ENCODE measurements at regions not wholly inside any gene's neighbourhood (a gene's known extent, or its start where the extent isn't known, plus 50 kb on each side); places are given as distances from the start of the nearest gene placed in this dataset.

GRCh38 chr4:106677213-106677612 is 308.6 kb upstream of the GIMD1 start:
- CTCF ChIA-PET: no interaction called here

DNA sequence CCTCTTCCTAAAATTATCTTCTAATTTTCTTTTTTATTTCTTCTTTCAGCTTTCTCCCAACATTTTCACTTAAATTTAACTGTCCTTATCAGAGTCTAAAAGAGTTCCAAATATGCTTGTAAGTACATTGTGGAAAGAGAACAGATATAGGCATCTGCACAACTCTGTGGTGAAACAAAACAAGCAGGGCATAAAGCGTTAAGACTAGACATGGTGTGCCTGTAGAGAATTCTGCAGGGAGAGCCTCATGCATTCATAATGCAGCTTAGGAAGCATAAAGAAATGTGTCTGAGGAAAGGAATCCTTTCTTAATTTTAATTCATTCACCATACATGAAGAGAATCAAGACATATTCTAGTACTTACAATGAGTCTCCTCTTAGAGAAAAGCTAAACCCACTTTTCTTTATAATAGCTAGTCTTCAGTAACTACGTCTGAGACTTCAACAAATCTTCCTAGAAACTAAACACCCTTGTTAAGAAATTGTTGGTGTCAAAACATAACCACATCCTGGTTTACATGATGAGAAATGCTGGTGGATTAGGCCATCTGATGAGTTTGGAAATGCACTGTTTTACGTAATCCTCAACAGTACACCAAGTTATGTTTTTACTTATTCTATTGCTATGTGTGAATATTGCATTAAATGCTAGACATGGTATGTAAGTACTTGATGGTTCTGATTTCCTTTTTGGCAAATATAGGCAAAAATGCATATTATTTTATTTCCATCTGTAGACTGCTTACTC is 307.8 kb upstream of the GIMD1 start:
- in situ Hi-C loops (cut with HindIII; ENCODE audit: low pct_unique_long_range_greater_than_20kb, low sequenced_read_pairs) (no loop called here), intact Hi-C loops (cut with micrococcal nuclease; ENCODE audit: unreplicated experiment) (no loop called here)
- no peak for DNase-seq (ENCODE audit: low read depth, low spot score)
- BruUV-seq (replicated peaks): no TSS peak
- H3K4me1 ChIP-seq (ENCODE audit: control insufficient read depth, insufficient read depth, low read length): no peaks in the 10 kb centered on the region
- H3K4me3 ChIP-seq (ENCODE audit: low read depth in 2 of 2, low read length in 2 of 2): no peak overlapping the region
- TF ChIP-seq, protein P1, sequence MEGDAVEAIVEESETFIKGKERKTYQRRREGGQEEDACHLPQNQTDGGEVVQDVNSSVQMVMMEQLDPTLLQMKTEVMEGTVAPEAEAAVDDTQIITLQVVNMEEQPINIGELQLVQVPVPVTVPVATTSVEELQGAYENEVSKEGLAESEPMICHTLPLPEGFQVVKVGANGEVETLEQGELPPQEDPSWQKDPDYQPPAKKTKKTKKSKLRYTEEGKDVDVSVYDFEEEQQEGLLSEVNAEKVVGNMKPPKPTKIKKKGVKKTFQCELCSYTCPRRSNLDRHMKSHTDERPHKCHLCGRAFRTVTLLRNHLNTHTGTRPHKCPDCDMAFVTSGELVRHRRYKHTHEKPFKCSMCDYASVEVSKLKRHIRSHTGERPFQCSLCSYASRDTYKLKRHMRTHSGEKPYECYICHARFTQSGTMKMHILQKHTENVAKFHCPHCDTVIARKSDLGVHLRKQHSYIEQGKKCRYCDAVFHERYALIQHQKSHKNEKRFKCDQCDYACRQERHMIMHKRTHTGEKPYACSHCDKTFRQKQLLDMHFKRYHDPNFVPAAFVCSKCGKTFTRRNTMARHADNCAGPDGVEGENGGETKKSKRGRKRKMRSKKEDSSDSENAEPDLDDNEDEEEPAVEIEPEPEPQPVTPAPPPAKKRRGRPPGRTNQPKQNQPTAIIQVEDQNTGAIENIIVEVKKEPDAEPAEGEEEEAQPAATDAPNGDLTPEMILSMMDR (IDR thresholded peaks at IDR 0.05): no peak
- TF ChIP-seq, protein P2, sequence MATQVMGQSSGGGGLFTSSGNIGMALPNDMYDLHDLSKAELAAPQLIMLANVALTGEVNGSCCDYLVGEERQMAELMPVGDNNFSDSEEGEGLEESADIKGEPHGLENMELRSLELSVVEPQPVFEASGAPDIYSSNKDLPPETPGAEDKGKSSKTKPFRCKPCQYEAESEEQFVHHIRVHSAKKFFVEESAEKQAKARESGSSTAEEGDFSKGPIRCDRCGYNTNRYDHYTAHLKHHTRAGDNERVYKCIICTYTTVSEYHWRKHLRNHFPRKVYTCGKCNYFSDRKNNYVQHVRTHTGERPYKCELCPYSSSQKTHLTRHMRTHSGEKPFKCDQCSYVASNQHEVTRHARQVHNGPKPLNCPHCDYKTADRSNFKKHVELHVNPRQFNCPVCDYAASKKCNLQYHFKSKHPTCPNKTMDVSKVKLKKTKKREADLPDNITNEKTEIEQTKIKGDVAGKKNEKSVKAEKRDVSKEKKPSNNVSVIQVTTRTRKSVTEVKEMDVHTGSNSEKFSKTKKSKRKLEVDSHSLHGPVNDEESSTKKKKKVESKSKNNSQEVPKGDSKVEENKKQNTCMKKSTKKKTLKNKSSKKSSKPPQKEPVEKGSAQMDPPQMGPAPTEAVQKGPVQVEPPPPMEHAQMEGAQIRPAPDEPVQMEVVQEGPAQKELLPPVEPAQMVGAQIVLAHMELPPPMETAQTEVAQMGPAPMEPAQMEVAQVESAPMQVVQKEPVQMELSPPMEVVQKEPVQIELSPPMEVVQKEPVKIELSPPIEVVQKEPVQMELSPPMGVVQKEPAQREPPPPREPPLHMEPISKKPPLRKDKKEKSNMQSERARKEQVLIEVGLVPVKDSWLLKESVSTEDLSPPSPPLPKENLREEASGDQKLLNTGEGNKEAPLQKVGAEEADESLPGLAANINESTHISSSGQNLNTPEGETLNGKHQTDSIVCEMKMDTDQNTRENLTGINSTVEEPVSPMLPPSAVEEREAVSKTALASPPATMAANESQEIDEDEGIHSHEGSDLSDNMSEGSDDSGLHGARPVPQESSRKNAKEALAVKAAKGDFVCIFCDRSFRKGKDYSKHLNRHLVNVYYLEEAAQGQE (IDR thresholded peaks at IDR 0.05; ENCODE audit: insufficient read depth in 1 of 2, low read depth in 2 of 2, low read length in 1 of 2): no peak
- TF ChIP-seq SIN3A (IDR thresholded peaks at IDR 0.05; ENCODE audit: borderline replicate concordance, insufficient read depth, low read depth, low read length) (no peak), POLR2AphosphoS5 (IDR thresholded peaks at IDR 0.05; ENCODE audit: low read depth, low read length) (no peak), TCF7L2 (IDR thresholded peaks at IDR 0.05; ENCODE audit: low read depth, low read length) (no peak)
- no peaks in the 10 kb centered on the region for H3K9me3 ChIP-seq (ENCODE audit: control insufficient read depth, insufficient read depth, low read depth, low read length)
- no peak for ATAC-seq
- H3K27ac ChIP-seq (ENCODE audit: low read length): no peak overlapping the region
- ChIA-PET POLR2A (no interaction called here), CTCF (no interaction called here)
- no peaks in the 10 kb centered on the region for H3K36me3 ChIP-seq (ENCODE audit: control insufficient read depth, insufficient read depth, low read length)
- no peaks in the 10 kb centered on the region for H3K27me3 ChIP-seq (ENCODE audit: control insufficient read depth, insufficient read depth, low read length)

More at GRCh38 chr4:106677213-106677612, 308.6 kb upstream of the GIMD1 start:
- no peaks in the 10 kb centered on the region for H3K4me1 ChIP-seq (ENCODE audit: control insufficient read depth, insufficient read depth, low read length)
- intact Hi-C loops (cut with micrococcal nuclease; ENCODE audit: unreplicated experiment): no loop called here
- DNase-seq (ENCODE audit: low read depth, low spot score): no peak
- H3K27me3 ChIP-seq (ENCODE audit: control insufficient read depth, insufficient read depth, low read length): no peaks in the 10 kb centered on the region
- in situ Hi-C loops (cut with HindIII; ENCODE audit: low pct_unique_long_range_greater_than_20kb, low sequenced_read_pairs): no loop called here
- no peak overlapping the region for H3K27ac ChIP-seq (ENCODE audit: low read length)
- no peaks in the 10 kb centered on the region for H3K9me3 ChIP-seq (ENCODE audit: control insufficient read depth, insufficient read depth, low read depth, low read length)
- no peaks in the 10 kb centered on the region for H3K36me3 ChIP-seq (ENCODE audit: control insufficient read depth, insufficient read depth, low read length)
- TF ChIP-seq, protein P1 (IDR thresholded peaks at IDR 0.05): no peak
- TF ChIP-seq TCF7L2 (IDR thresholded peaks at IDR 0.05; ENCODE audit: low read depth, low read length) (no peak), SIN3A (IDR thresholded peaks at IDR 0.05; ENCODE audit: borderline replicate concordance, insufficient read depth, low read depth, low read length) (no peak), POLR2AphosphoS5 (IDR thresholded peaks at IDR 0.05; ENCODE audit: low read depth, low read length) (no peak)
- TF ChIP-seq, protein P2 (IDR thresholded peaks at IDR 0.05; ENCODE audit: insufficient read depth in 1 of 2, low read depth in 2 of 2, low read length in 1 of 2): no peak
- no peak overlapping the region for H3K4me3 ChIP-seq (ENCODE audit: low read depth in 2 of 2, low read length in 2 of 2)
- no TSS peak for BruUV-seq (replicated peaks)
- ATAC-seq: no peak
- POLR2A ChIA-PET: no interaction called here

Data from Panc1 (cell line).